Activated CD4-positive, alpha-beta T cell treated with anti-CD3 and anti-CD28 coated beads, Interleukin-2, amount 10 ng/mL, durations not matched to agents 7 days and 5 days (primary cell): ENCODE measurements at regions not wholly inside any gene's neighbourhood (a gene's known extent, or its start where the extent isn't known, plus 50 kb on each side); places are given as distances from the start of the nearest gene placed in this dataset.
"Not testable (repeated sequence)": the region's sequence is repeated elsewhere in the genome, so short reads cannot be mapped to it uniquely, and the experiment has no call there.

Experiments used
- CTCF ChIA-PET: fragments of 350-600 bp; sonication (Branson Sonifier 250); formaldehyde crosslinking; loops from one replicate; lab custom pipeline; 2021; ENCODE audit warnings: antibody characterized with exemption; lab: Charles Lee
- POLR2A ChIA-PET: fragments of 350-600 bp; sonication (Branson Sonifier 250); formaldehyde crosslinking; loops from one replicate; lab custom pipeline; 2021; ENCODE audit warnings: antibody characterized with exemption; lab: Charles Lee
- DNase-seq: peaks from one replicate; pipeline ENCODE4 v3.0.0-alpha.2; 2020
- H3K27ac Mint-ChIP-seq: one replicate; pipeline ENCODE4 v1.8.0; 2021; ENCODE audit warnings: mild to moderate bottlenecking, moderate library complexity, mixed read lengths
- H3K27me3 Mint-ChIP-seq: one replicate; pipeline ENCODE4 v1.8.0; 2021; ENCODE audit warnings: mixed read lengths
- H3K36me3 Mint-ChIP-seq: one replicate; pipeline ENCODE4 v1.8.0; 2021; ENCODE audit warnings: low read depth, mixed read lengths
- H3K4me1 Mint-ChIP-seq: one replicate; pipeline ENCODE4 v1.8.0; 2021; ENCODE audit warnings: mixed read lengths
- H3K4me3 Mint-ChIP-seq: one replicate; pipeline ENCODE4 v1.8.0; 2021; ENCODE audit warnings: mild to moderate bottlenecking, moderate library complexity, mixed read lengths
- H3K9me3 Mint-ChIP-seq: one replicate; pipeline ENCODE4 v1.8.0; 2021; ENCODE audit warnings: mixed read lengths

DNA sequence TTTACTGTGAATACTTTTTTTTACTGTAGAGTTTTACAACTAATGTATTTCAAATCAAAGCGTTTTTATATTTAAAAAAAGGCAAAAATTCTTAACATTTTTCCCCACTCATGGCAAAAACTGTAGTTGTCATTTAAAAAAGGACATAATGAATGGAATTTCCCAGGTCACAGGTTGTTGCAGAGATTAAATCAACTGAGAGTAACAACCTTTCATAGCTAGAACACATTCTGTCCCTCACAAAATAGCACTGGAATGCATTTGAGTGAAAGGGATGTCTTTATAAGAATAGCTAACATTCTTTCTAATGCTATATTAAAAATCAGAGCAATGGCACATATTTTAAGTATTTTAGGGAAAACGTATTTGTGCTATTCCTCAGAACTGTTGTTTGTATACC is 1393.3 kb upstream of the ATXN8OS start:
- H3K4me1 Mint-ChIP-seq = no peaks in the 10 kb centered on the region
- H3K9me3 Mint-ChIP-seq = peaks cover 5% of the 10 kb centered on the region
- H3K4me3 Mint-ChIP-seq = no peak overlapping the region
- H3K36me3 Mint-ChIP-seq = no peaks in the 10 kb centered on the region
- H3K27me3 Mint-ChIP-seq = no peaks in the 10 kb centered on the region
- no peak for DNase-seq
- no peak overlapping the region for H3K27ac Mint-ChIP-seq
- POLR2A ChIA-PET = no interaction called here
- CTCF ChIA-PET = no interaction called here

DNA sequence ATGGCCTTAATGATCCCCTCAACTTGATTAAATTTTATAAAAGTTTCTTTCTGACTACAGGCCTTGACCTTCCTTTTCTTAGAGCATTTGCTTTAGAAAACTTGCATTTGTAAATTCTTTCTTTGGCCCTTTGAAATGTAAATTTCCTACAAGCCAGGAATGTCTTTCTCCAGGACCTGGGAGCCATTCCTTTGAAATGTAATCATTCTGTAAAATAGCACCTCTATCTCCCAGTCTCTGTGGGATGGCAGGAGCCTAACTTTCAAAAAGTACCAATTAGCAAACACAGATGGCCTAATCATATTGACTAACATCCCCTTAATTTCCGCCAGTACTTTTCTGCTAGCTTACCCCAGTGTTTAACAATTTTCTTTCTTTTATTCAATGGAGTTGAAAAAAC is 1394.2 kb upstream of the ATXN8OS start:
- no peaks in the 10 kb centered on the region for H3K4me1 Mint-ChIP-seq
- no peak overlapping the region for H3K27ac Mint-ChIP-seq
- ChIA-PET CTCF (no interaction called here), POLR2A (no interaction called here)
- no peak for DNase-seq
- H3K36me3 Mint-ChIP-seq = no peaks in the 10 kb centered on the region
- H3K4me3 Mint-ChIP-seq = no peak overlapping the region
- no peaks in the 10 kb centered on the region for H3K27me3 Mint-ChIP-seq
- peaks cover 9% of the 10 kb centered on the region for H3K9me3 Mint-ChIP-seq

DNA sequence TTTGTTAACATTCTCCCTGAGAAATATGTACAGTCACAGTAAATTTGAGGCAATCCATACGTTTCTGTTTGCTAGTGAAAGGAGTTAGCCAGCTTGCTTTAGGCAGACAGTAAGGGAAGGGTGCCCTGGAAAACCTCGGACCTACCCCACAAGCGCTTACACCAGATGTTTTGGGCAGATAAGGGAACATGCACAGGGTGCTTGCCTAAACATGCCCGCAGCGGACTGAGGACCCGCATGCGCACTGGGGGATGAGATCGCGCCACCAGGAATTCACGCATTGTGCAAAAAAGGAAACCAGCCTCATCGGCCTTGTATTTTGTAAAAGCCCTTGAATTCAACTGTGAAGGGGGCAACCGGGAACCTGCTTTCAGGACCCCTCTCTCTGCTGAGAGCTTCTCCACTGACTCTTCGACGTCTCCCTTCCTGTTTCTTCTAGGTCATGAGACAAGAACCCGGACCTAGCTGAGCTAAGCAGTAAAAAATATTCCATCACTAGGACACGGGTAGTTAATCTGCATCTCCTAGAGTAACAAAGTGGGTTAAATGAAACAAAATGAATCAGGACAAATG is 1399.2 kb upstream of the ATXN8OS start:
- Mint-ChIP-seq H3K27me3 (no peaks in the 10 kb centered on the region), H3K27ac (no peak overlapping the region), H3K36me3 (no peaks in the 10 kb centered on the region), H3K9me3 (peaks cover 20% of the 10 kb centered on the region), H3K4me1 (no peaks in the 10 kb centered on the region), H3K4me3 (no peak overlapping the region)
- DNase-seq = no peak
- ChIA-PET POLR2A (no interaction called here), CTCF (no interaction called here)

DNA sequence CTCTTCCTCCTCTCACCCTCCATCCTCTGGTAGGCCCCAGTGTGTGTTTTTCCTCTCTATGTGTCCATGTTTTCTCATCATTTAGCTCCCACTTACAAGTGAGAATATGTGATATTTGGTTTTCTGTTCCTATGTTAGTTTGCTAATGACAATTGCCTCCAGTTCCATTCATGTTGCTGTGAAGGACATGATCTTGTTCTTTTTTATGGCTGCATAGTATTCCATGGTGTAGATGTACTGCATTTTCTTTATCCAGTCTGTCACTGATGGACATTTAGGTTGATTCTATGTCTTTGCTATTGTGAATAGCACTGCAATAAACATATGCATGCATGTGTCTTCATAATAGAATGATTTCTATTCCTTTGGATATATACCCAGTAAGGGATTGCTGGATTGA is 1401.6 kb upstream of the ATXN8OS start:
- H3K27me3 Mint-ChIP-seq, H3K36me3 Mint-ChIP-seq, DNase-seq, H3K4me1 Mint-ChIP-seq, H3K27ac Mint-ChIP-seq, POLR2A ChIA-PET, H3K4me3 Mint-ChIP-seq, CTCF ChIA-PET: not testable (repeated sequence)
- peaks cover 23% of the 10 kb centered on the region for H3K9me3 Mint-ChIP-seq

DNA sequence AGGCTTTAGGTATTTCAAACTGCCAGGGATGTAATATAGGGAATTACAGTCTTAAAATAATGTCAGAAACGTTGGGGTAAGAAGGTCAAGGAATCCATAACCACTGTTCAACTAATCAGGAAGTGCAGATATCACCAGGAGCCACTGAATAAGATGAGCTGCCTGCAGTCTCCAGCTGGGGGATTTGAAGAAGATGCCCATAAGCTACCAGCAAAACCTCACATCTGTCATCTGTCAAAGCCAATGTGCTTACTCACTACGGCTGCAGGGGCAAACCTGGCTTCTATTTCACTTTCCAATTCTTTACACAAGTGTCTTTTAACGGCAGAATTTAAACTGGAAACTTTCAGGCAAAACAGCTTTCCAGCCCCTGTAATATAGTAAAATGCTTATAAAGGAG is 1410.1 kb upstream of the ATXN8OS start:
- H3K27me3 Mint-ChIP-seq = no peaks in the 10 kb centered on the region
- no peaks in the 10 kb centered on the region for H3K4me1 Mint-ChIP-seq
- H3K4me3 Mint-ChIP-seq = no peak overlapping the region
- peaks cover 1% of the 10 kb centered on the region for H3K9me3 Mint-ChIP-seq
- no peak for DNase-seq
- POLR2A ChIA-PET = no interaction called here
- CTCF ChIA-PET = no interaction called here
- H3K27ac Mint-ChIP-seq = no peak overlapping the region
- H3K36me3 Mint-ChIP-seq = no peaks in the 10 kb centered on the region

DNA sequence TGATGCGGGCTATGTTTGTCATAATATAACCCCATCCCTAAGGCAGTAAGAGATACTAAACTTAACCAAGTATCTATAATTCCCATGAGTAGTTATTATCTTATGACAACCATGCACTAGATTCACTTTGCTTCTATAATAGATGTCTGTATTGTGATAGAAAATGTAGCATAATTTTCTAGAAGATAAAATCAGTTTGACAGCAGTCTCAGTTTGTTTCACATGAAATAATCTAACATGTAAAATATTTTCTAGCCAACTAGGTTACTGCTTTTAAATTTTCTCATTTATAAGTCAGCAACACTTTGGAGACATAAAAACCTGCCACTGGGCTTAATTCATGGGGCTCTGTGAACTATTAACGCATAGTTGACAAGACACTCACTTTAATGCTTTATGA is 1410.7 kb upstream of the ATXN8OS start:
- POLR2A ChIA-PET = no interaction called here
- Mint-ChIP-seq H3K27ac (no peak overlapping the region), H3K9me3 (no peaks in the 10 kb centered on the region), H3K4me1 (no peaks in the 10 kb centered on the region), H3K36me3 (no peaks in the 10 kb centered on the region), H3K27me3 (no peaks in the 10 kb centered on the region), H3K4me3 (no peak overlapping the region)
- DNase-seq = no peak
- CTCF ChIA-PET = no interaction called here

DNA sequence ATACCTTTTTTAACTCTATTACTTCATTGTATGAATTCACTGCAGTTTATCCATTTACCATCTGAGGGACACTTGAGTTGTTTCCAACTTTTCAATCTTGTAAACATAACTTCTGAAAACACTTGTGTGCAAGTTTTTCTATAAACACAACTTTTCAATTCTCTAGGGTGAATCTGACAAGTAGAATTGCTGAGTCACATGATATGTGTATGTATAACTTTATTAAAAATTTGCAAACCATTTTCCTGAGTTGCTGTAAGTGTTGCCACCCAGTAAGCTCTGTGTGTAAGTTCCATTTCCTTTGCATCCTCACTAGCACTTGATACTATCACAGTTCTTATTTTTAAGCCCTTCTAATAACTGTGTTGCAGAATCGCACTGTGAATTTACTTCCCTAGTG is 1415.6 kb upstream of the ATXN8OS start:
- ChIA-PET CTCF (no interaction called here), POLR2A (no interaction called here)
- Mint-ChIP-seq H3K4me3 (no peak overlapping the region), H3K9me3 (no peaks in the 10 kb centered on the region), H3K27me3 (no peaks in the 10 kb centered on the region), H3K27ac (no peak overlapping the region), H3K36me3 (no peaks in the 10 kb centered on the region), H3K4me1 (no peaks in the 10 kb centered on the region)
- no peak for DNase-seq

DNA sequence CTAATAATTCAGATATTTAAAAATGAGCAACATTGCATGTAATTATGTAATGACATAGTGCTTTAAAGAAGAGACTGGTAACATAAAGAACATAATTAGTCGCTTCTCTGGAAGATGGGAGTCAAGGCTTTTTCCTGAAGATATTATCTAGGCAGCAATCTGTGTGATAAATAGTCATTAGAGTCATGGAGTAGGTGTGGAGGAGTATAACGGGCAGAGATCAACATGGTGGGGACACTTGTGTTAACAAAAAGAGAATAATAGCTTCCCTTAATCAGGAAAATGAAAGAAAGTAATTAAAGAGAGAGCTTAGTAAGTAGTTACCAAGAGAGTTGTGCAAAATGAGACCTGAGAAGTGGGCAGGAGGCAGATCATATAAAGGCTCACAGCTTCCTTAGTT is 1417.1 kb upstream of the ATXN8OS start:
- CTCF ChIA-PET = no interaction called here
- Mint-ChIP-seq H3K27ac (no peak overlapping the region), H3K4me1 (no peaks in the 10 kb centered on the region), H3K9me3 (no peaks in the 10 kb centered on the region), H3K36me3 (no peaks in the 10 kb centered on the region), H3K4me3 (no peak overlapping the region), H3K27me3 (no peaks in the 10 kb centered on the region)
- DNase-seq = no peak
- POLR2A ChIA-PET = no interaction called here

DNA sequence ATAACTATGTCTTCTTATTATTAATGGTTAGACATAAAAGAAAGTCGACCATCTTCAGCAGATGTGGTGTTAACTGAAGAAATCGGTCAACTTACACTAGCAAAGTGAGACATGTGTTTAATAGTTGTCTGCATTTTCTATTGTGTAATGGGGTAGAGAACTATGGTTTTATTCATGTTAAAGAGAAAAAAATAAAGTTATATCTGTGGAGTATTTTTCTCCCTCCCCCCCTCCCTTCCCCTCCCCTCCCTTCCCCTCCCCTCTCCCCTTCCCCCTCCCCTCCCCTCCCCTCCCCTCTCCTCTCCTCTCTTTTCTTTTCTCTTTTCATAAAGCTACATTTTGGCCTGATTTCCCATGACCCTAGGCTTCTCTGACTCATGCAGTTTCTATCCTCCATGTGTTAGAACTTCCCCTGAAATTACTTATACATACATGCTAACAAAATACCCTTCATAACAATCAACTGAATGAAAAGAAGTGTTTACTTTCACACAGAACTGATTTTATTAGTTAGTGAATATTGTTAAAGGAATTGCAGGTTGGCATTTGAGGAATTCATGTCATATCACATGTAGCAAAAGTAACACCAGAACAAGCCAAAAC is 1431.0 kb upstream of the ATXN8OS start:
- POLR2A ChIA-PET = no interaction called here
- Mint-ChIP-seq H3K9me3 (peaks cover 7% of the 10 kb centered on the region), H3K4me1 (no peaks in the 10 kb centered on the region), H3K27me3 (no peaks in the 10 kb centered on the region), H3K27ac (no peak overlapping the region), H3K4me3 (no peak overlapping the region), H3K36me3 (no peaks in the 10 kb centered on the region)
- CTCF ChIA-PET = no interaction called here
- DNase-seq = no peak

DNA sequence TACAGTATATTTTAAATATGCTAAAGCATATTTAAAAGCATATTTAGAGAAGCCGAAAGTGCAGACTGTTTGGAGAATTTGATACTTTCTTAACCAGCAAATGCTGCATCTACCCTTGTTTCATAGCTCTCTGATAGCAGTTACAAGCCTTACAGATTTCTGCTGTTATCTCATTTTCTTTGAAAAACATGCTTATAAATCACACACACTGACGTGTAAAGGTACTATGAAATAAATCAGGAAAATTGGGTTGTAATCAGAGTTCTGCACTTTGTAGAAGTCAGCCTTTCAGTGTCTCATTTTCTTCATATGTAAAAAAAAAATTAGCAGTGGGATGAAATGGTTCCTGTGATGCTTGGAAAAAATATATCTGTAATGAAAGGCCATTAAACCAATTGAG is 1432.4 kb upstream of the ATXN8OS start:
- H3K4me1 Mint-ChIP-seq = no peaks in the 10 kb centered on the region
- no peak overlapping the region for H3K4me3 Mint-ChIP-seq
- H3K27me3 Mint-ChIP-seq = no peaks in the 10 kb centered on the region
- H3K9me3 Mint-ChIP-seq = peaks cover 7% of the 10 kb centered on the region
- no peak overlapping the region for H3K27ac Mint-ChIP-seq
- POLR2A ChIA-PET = no interaction called here
- no peaks in the 10 kb centered on the region for H3K36me3 Mint-ChIP-seq
- CTCF ChIA-PET = no interaction called here
- DNase-seq = no peak

DNA sequence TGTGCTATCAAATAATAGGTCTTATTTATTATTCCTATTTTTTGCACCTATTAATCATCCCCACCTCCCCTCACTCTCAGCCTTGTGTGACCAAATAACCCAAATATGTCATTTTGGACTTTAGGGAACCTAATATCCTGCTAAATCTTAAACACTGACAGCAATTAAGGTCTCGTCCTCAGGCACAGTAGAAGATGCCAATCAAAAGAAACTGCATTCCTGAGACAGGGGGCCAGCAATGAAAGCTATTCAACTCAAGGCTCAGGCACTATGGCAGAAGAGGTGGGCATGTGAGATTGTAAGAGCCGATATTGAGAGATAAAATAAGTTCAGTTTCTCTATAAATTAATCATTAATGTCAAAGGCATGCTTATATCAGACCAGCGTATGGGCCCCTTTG is 1437.7 kb upstream of the PCDH9 start:
- no peak for DNase-seq
- Mint-ChIP-seq H3K27me3 (no peaks in the 10 kb centered on the region), H3K4me3 (no peak overlapping the region), H3K4me1 (no peaks in the 10 kb centered on the region), H3K27ac (no peak overlapping the region), H3K36me3 (no peaks in the 10 kb centered on the region), H3K9me3 (no peaks in the 10 kb centered on the region)
- ChIA-PET CTCF (no interaction called here), POLR2A (no interaction called here)

DNA sequence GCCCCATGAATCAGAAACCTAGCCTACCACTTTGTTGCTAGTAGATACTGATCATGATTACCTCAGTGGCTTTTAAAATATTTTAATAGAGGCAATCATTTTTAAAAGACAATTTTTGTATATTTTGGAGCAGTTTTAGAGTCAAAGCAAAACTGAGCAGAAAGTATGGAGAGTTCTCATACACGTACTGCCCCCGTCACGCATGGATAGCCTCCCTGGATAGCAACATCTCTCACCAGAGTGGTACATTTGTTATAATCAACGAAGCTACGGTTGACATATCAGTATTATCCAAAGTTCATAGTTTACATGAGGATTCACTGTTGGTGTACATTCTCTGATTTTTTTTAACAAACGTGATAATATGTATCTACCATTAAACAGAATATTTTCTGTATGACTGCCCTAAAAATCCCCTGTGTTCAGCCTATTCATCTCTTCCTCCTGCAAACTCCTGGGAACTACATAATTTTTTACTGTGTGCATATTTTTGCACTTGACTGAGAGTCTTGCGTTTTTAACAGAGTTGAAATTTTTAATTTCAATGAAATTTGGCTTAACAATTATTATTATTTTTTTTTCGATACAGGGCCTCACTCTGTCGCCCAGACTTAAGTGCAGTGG is 1436.8 kb upstream of the PCDH9 start:
- no peak overlapping the region for H3K27ac Mint-ChIP-seq
- no peak for DNase-seq
- no peaks in the 10 kb centered on the region for H3K4me1 Mint-ChIP-seq
- CTCF ChIA-PET = no interaction called here
- H3K27me3 Mint-ChIP-seq = no peaks in the 10 kb centered on the region
- no peak overlapping the region for H3K4me3 Mint-ChIP-seq
- POLR2A ChIA-PET = no interaction called here
- no peaks in the 10 kb centered on the region for H3K36me3 Mint-ChIP-seq
- H3K9me3 Mint-ChIP-seq = no peaks in the 10 kb centered on the region

DNA sequence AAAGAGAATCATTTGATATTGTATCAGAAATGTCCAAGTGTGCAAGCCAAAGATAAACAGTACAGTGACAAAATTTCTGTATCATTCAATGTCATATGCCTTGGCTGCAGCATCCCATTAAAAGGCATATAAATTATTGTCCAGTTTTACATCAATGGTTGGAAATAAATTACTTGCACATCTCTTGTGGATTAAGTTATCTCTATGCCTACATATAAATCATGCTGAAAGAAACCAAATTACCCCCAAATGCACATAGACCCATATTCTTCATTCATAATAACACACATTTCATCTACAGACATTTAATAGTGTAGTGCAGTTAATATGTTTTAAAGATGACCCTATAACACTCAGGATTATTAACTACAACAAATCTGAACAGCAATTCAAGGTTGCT is 1415.7 kb upstream of the PCDH9 start:
- Mint-ChIP-seq H3K4me3 (no peak overlapping the region), H3K4me1 (no peaks in the 10 kb centered on the region), H3K36me3 (no peaks in the 10 kb centered on the region), H3K27ac (no peak overlapping the region), H3K9me3 (peaks cover 10% of the 10 kb centered on the region), H3K27me3 (no peaks in the 10 kb centered on the region)
- POLR2A ChIA-PET = no interaction called here
- CTCF ChIA-PET = no interaction called here
- no peak for DNase-seq

DNA sequence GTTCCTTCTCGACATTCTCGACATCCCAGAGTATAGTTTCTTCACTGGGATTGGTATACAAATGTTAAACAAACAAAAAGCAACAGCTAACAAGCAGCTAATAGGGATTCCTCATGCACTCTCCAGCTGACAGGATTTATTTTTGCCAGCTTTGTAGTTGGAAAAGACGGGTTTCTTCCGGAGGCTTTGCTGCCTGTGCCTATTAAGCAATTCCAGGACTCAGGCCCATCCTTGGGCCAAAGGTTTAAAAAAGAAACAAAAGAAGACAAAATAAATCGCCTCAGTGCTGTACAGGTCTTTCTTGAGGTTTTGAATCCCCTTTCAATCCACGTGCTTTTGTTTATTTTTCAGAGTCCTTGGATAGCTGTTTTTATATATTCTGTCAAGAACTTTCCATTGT is 1414.5 kb upstream of the PCDH9 start:
- ChIA-PET CTCF (no interaction called here), POLR2A (no interaction called here)
- no peaks in the 10 kb centered on the region for H3K27me3 Mint-ChIP-seq
- no peak overlapping the region for H3K27ac Mint-ChIP-seq
- peaks cover 10% of the 10 kb centered on the region for H3K9me3 Mint-ChIP-seq
- no peaks in the 10 kb centered on the region for H3K36me3 Mint-ChIP-seq
- no peak overlapping the region for H3K4me3 Mint-ChIP-seq
- DNase-seq = no peak
- no peaks in the 10 kb centered on the region for H3K4me1 Mint-ChIP-seq
